ENCODE measurements at regions not wholly inside any gene's neighbourhood (a gene's known extent, or its start where the extent isn't known, plus 50 kb on each side); places are given as distances from the start of the nearest gene placed in this dataset.

GRCh38 chr4:108324450-108324849, 155.7 kb upstream of the LEF1 start:
- DNase-seq, result no peak

GRCh38 chr4:108322497-108322896, 153.8 kb upstream of the LEF1 start:
- DNase-seq, result no peak

- no peak for DNase-seq
Measured at GRCh38 chr4:108320061-108320460, 151.3 kb upstream of the LEF1 start.

GRCh38 chr4:108317377-108317776, 148.6 kb upstream of the LEF1 start:
- no peak for DNase-seq

DNA sequence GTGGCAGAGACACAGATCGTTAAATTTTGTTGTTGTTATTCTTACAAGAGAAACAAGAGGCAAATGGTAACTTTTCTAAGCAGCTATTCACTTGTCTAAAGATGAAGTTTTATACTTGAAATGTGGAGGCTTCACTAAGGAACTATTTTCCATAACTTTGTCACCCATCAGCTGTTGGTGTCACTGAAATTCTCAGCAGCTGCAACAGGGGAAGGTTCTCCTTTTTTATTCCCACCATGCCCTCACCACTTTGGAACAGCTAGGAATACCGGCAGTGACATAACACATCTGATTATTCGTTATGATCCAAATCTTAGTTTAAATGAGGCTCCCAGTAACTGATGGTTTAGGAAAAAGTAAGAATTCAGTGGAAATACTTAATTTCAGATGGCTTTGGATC, 147.0 kb upstream of the LEF1 start:
- DNase-seq, result no peak

GRCh38 chr4:108314900-108315589, 146.3 kb upstream of the LEF1 start:
- no peak for DNase-seq

DNA sequence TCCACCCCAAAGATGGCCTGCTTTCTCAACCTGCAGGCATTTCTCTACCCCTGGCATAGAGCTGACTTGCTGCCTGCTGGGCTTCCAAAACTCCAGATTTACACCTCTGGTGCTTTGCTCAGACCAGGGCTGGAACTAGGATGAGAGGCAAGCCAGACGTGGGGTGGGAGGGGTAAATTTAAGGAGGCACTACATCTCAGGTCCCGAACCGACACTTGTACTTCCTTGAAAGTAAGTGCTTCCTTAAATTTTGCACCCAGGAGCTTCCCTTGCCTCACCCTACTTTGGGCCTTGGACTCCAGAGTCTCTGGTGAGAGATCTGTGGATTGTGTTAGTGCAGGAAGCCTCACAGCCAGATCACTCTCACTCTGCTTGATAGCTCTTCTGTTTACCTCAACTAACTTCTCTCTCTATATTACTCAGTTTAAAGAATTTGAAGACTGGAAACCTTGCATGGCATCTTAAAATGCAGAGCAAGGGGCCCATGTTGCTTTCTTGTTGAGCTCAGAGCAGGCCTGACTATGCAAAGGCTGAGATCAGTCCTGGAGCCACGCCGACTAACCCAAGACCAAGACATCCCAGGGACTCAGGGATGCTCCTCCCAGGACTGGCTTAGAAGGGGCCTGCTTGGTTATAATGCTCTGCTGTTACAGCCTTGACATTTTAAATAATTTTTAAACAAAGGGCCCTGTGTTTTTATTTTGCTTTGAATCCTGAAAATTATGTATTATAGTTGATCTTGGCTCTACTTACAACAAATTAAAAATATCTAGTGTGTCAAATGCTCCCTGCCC, 145.0 kb upstream of the LEF1 start:
- no peak for DNase-seq

GRCh38 chr4:108311313-108311712, 142.6 kb upstream of the LEF1 start:
- DNase-seq, result no peak

DNA sequence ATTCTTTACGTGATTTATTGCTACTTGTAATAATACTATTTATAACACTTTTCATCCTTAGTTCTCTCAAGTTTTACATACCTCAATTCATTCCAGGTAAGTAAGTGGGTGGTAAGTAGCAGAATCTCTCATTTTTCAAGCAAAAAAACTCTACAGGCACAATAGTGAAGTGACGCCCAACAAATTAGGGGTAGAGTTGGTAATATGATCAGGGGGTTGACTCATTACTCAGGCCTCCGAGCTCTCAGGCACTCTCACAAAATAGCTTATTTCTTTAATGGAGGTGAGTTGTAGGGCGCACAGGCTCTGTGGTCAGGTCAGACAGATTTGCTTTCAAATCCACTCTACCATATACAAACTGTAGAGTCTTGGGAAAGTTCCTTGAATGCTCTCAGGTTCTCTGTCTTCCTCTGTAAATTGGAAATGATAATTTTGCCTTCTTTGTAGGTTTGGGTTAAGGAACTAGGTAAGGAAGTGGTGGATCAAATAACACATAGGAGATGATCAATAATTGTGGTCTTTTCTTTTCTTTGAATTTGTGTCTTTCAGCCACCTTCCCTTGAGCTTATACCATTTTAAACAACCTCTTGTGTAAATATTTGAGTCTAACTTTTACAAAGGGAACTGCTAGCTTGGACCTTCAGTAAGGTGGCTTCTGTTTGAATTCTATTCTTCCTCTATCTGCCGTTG, 134.9 kb upstream of the LEF1 start:
- DNase-seq, result no peak

- DNase-seq, result no peak
Measured at GRCh38 chr4:108301545-108302251, 133.0 kb upstream of the LEF1 start.

DNA sequence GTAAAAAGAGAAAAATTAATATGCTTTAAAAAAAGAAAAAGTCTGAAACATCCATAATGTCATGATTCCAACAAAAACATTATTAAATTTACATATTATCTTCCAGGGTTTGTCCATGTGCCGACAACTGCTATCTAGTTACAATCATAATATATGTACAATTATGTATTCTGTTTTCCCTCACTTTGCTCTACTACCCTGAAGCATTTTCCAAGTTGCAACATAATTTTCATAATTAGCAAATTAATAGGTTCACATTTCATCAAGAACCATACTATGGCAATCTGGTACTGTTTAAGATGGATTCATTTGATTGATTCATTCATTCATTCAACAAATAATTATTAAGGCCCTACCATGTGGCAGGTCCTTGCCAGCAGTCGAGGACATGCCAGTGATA, 128.9 kb upstream of the LEF1 start:
- no peak for DNase-seq

GRCh38 chr4:108292229-108292628, 123.5 kb upstream of the LEF1 start:
- no peak for DNase-seq

DNA sequence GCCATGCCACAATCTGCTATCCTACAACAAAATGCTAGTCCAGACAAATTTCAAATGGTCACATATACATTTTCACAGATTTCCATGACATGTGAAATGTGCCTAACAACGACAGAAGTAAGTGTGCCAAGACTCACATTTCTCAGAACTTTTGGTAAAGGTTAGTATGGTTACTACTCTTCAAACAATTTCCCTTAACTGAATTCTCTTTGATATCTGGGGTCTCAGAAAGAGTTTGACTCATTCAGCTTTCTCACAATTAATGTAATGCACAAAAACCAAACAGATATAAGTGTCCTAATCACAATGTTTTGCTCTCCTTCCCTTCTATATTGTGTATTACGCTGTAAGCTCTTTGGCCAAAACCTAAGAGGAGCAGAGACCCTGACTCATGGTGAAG, 122.4 kb upstream of the LEF1 start:
- DNase-seq, result no peak

DNA sequence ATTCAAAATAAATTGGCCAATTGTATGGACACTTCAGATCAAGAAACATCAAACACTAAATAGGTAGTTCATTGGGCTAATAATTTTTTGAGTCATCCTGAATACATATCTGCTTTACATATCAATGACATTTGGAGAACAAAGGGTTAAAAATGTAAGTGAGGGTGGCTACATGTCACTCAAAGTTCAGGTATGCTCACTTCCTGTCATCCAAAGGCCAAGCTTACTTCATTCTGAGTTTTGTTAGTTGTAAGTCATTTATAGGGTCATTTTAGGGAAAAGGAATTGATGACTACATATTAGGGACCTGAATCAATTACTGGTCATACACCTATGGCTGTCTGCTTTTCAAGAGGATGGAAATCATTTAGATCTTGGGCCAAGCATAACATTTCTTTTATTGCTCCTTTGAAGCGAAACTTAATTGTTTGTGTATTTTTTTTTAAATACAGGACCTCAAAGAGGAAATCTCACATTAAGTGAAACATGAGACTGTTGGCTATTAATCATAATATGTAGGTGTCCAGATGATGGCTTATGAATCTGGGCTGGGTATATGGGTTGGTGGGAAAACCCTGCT, 119.2 kb upstream of the LEF1 start:
- no peak for DNase-seq

DNA sequence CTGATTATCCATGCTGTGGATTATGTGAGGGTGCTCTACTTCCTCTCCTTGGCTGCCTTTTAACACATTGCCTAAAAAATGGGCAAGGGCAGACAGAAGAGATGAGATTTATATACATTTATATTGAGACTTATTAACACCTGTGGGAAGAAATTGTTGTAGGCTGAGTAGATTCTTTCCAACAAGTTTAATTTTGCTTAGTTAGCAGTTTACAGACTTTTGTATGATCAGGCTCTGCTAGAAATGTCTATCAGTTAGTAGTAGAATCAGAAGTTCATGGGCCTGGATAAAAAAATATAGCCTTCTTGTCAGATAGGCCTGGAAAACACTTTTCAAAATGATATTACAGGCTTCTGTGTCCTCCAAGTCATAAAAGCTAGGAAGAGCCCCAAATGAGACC, 111.3 kb upstream of the LEF1 start:
- DNase-seq, result no peak

DNA sequence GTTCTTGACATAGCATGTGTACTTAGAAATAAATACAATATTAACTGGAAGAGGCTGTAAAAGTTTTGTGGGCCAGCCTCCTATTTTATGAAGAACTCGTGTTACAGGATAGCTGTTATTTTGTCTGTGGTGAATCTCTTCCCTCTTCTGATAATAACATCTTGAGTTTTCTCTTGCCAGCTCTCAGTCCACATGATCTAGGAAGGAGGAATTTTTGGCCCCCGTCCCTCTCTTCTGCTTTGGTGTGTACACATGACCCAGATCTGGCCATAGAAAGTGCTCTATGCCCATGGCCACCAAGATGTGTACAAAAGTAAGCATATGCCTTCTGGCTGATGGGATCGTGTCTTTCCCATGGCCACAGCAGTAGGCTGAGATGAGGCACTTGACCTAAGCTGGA, 108.0 kb upstream of the LEF1 start:
- DNase-seq, result no peak

GRCh38 chr4:108272986-108273385, 104.3 kb upstream of the LEF1 start:
- no peak for DNase-seq

- no peak for DNase-seq
Measured at GRCh38 chr4:108272561-108272960, 103.8 kb upstream of the LEF1 start.

- DNase-seq, result no peak
Measured at GRCh38 chr4:108272046-108272445, 103.3 kb upstream of the LEF1 start.

- no peak for DNase-seq
Measured at GRCh38 chr4:108270466-108271450, 102.0 kb upstream of the LEF1 start.

- no peak for DNase-seq
Measured at GRCh38 chr4:108264693-108265092, 96.0 kb upstream of the LEF1 start.

- DNase-seq, result no peak
Measured at GRCh38 chr4:108263057-108263456, 94.3 kb upstream of the LEF1 start.

All from CD4-positive, alpha-beta T cell treated with Interleukin-10 for 1 hour (primary cell).